ENCODE measurements at regions not wholly inside any gene's neighbourhood (a gene's known extent, or its start where the extent isn't known, plus 50 kb on each side); places are given as distances from the start of the nearest gene placed in this dataset.

GRCh38 chr6:44636561-44637248, 249.2 kb downstream of the CDC5L start:
- DNase-seq (ENCODE audit: low read depth) = no peak
- H3K4me3 ChIP-seq (ENCODE audit: low read length) = no peak overlapping the region
- no peak for TF ChIP-seq CTCF (IDR thresholded peaks at IDR 0.05; ENCODE audit: insufficient read depth, low read depth, low read length, missing control alignments)

GRCh38 chr6:44641344-44642031, 254.0 kb downstream of the CDC5L start:
- peak; percentile 59 for DNase-seq (ENCODE audit: low read depth)
- TF ChIP-seq CTCF (IDR thresholded peaks at IDR 0.05; ENCODE audit: insufficient read depth, low read depth, low read length, missing control alignments) = no peak

GRCh38 chr6:44642349-44642748, 254.8 kb downstream of the CDC5L start:
- DNase-seq (ENCODE audit: low read depth) = no peak
- no peak overlapping the region for H3K4me3 ChIP-seq (ENCODE audit: low read length)
- TF ChIP-seq CTCF (IDR thresholded peaks at IDR 0.05; ENCODE audit: insufficient read depth, low read depth, low read length, missing control alignments) = no peak

More at GRCh38 chr6:44641344-44642031, 254.0 kb downstream of the CDC5L start:
- H3K4me3 ChIP-seq (ENCODE audit: low read length) = no peak overlapping the region

GRCh38 chr6:44642870-44643522, 255.5 kb downstream of the CDC5L start:
- no peak overlapping the region for H3K4me3 ChIP-seq (ENCODE audit: low read length)
- DNase-seq (ENCODE audit: low read depth) = peak; percentile 64
- no peak for TF ChIP-seq CTCF (IDR thresholded peaks at IDR 0.05; ENCODE audit: insufficient read depth, low read depth, low read length, missing control alignments)

- no peak for DNase-seq (ENCODE audit: low read depth)
- no peak for TF ChIP-seq CTCF (IDR thresholded peaks at IDR 0.05; ENCODE audit: insufficient read depth, low read depth, low read length, missing control alignments)
- no peak overlapping the region for H3K4me3 ChIP-seq (ENCODE audit: low read length)
Measured at GRCh38 chr6:44645276-44645675, 257.8 kb downstream of the CDC5L start.

- TF ChIP-seq CTCF (IDR thresholded peaks at IDR 0.05; ENCODE audit: insufficient read depth, low read depth, low read length, missing control alignments) = no peak
- no peak overlapping the region for H3K4me3 ChIP-seq (ENCODE audit: low read length)
- no peak for DNase-seq (ENCODE audit: low read depth)
Measured at GRCh38 chr6:44646355-44646754, 258.8 kb downstream of the CDC5L start.

All from epithelial cell of esophagus (primary cell).